PC-3 (cell line): ENCODE measurements at regions not wholly inside any gene's neighbourhood (a gene's known extent, or its start where the extent isn't known, plus 50 kb on each side); places are given as distances from the start of the nearest gene placed in this dataset.

Experiments
- ATAC-seq: fragments of 200-7000 bp; cut with Tn5 transposase; 2 replicates; pipeline ENCODE4 v1.9.1; 2020; ENCODE audit warnings: mild to moderate bottlenecking, moderate library complexity
- BruUV-seq: library from RNA; stranded (reverse); fragments of 400-500 nt; replicated peaks from 2 replicates; lab custom pipeline; 2021; lab: Mats Ljungman, UMichigan
- CTCF ChIA-PET: fragments of 300-600 bp; sonication (Branson Sonifier 250); formaldehyde crosslinking; loops from one replicate; lab custom pipeline; 2022; ENCODE audit warnings: antibody characterized with exemption; lab: Charles Lee
- POLR2A ChIA-PET: fragments of 300-600 bp; sonication (Branson Sonifier 250); formaldehyde crosslinking; loops from one replicate; lab custom pipeline; 2022; ENCODE audit warnings: antibody characterized with exemption; ENCODE audit not compliant: unreplicated experiment; lab: Charles Lee
- DNase-seq: peaks from one replicate; pipeline ENCODE4 v3.0.0-alpha.2; 2015
- H2AFZ ChIP-seq: fragments of 300-600 bp; sonication (generic); 2 replicates; pipeline ENCODE4 v1.6.0; 2016; ENCODE audit warnings: antibody characterized with exemption, low read length
- H3F3A ChIP-seq: fragments of 300-600 bp; sonication (generic); one replicate; pipeline ENCODE4 v1.6.0; 2017; ENCODE audit warnings: antibody characterized with exemption, low read length, control low read depth, mild to moderate bottlenecking; ENCODE audit not compliant: unreplicated experiment
- H3K27ac ChIP-seq: fragments of 300-600 bp; sonication (generic); 2 replicates; pipeline ENCODE4 v1.5.1; 2016; ENCODE audit warnings: mild to moderate bottlenecking, low read length
- H3K27me3 ChIP-seq: fragments of 300-600 bp; sonication (generic); 2 replicates; pipeline ENCODE4 v1.6.1; 2016; ENCODE audit warnings: low read length, mixed read lengths
- H3K36me3 ChIP-seq: fragments of 300-600 bp; sonication (generic); 2 replicates; pipeline ENCODE4 v1.6.1; 2016; ENCODE audit warnings: low read depth, mixed run types, low read length, mixed read lengths
- H3K4me1 ChIP-seq: fragments of 300-600 bp; sonication (generic); 2 replicates; pipeline ENCODE4 v1.5.1; 2016; ENCODE audit warnings: low read length; ENCODE audit not compliant: insufficient read depth
- H3K4me2 ChIP-seq: fragments of 300-600 bp; sonication (generic); 2 replicates; pipeline ENCODE4 v1.6.0; 2016; ENCODE audit warnings: low read length
- H3K4me3 ChIP-seq: fragments of 300-600 bp; sonication (generic); 2 replicates; pipeline ENCODE4 v1.5.1; 2016; ENCODE audit warnings: mild to moderate bottlenecking, low read length, mixed read lengths
- H3K79me2 ChIP-seq: fragments of 300-600 bp; sonication (generic); 2 replicates; pipeline ENCODE4 v1.6.1; 2017; ENCODE audit warnings: low read length, mixed read lengths
- H3K9ac ChIP-seq: fragments of 300-600 bp; sonication (generic); 2 replicates; pipeline ENCODE4 v1.6.0; 2016; ENCODE audit warnings: mild to moderate bottlenecking, low read length
- H3K9me2 ChIP-seq: fragments of 300-600 bp; sonication (generic); replicated peaks from 2 replicates; pipeline ENCODE4 v1.6.1; 2016; ENCODE audit warnings: mixed run types, low read length, mixed read lengths
- H3K9me3 ChIP-seq: fragments of 300-600 bp; sonication (generic); 2 replicates; pipeline ENCODE4 v1.6.1; 2016; ENCODE audit warnings: low read length, mixed read lengths
- H4K20me1 ChIP-seq: fragments of 300-600 bp; sonication (generic); 2 replicates; pipeline ENCODE4 v1.6.1; 2016; ENCODE audit warnings: low read length, mixed read lengths
- EZH2 ChIP-seq: fragments of 300-600 bp; sonication (generic); IDR thresholded peaks from one replicate; pipeline ENCODE4 v1.6.1; 2017; ENCODE audit warnings: antibody characterized with exemption, mild to moderate bottlenecking, low read length; ENCODE audit not compliant: unreplicated experiment
- EZH2phosphoT487 ChIP-seq: fragments of 300-600 bp; sonication (generic); IDR thresholded peaks from 2 replicates; pipeline ENCODE4 v1.6.1; 2018; ENCODE audit warnings: mild to moderate bottlenecking, antibody characterized with exemption, low read length, borderline replicate concordance
- intact Hi-C: fragments of 100-400 bp; cut with micrococcal nuclease; formaldehyde crosslinking; loops from 2 replicates; pipeline ENCODE4 v1.9.0; 2023
- TF ChIP-seq, protein P1 (sequence below): fragments of 300-600 bp; sonication (generic); conservative IDR thresholded peaks from 2 replicates; pipeline ENCODE4 v1.5.1; 2017; ENCODE audit warnings: antibody characterized with exemption, low read depth, mild to moderate bottlenecking, low read length

DNA sequence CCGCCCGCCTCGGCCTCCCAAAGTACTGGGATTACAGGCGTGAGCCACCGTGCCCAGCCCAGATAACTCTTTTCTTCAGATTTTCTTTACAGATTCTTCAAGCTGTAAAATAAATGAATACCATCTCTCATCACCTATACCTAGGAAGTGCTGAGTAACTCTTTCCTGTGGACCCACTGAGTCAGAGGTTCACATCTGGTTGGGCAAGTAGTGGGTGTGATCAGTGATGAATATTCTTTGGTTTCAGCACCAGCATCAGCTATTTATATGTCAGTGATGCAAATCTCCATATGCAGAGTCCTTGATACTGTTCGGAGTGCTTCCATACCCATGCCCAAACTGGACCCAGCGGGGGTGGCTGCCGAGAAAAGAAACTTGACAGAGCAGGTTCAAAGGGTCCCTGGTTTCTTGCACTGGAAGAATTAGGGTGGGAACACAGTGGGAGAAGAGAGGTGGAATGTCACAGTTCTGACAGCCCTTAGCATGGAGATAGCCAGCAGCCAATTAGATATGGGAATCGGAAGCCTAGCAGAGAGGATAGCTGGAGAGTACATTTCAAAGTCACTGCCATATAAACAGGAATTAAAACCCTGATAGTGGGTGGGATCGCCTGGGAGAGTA lies 64.9 kb upstream of the DDR1 start:
- H3K9ac ChIP-seq, result peak overlapping the region; percentile 69
- peaks cover 59% of the 10 kb centered on the region for H3K4me1 ChIP-seq
- POLR2A ChIA-PET, result interaction anchor here (0.5 to 1.4 kb wide), 10 partner anchors 50 to 91 kb away, joined by 3 to 9 read pairs (median 6); partner anchors contain the start of genes DDR1, FLOT1 and IER3

DNA sequence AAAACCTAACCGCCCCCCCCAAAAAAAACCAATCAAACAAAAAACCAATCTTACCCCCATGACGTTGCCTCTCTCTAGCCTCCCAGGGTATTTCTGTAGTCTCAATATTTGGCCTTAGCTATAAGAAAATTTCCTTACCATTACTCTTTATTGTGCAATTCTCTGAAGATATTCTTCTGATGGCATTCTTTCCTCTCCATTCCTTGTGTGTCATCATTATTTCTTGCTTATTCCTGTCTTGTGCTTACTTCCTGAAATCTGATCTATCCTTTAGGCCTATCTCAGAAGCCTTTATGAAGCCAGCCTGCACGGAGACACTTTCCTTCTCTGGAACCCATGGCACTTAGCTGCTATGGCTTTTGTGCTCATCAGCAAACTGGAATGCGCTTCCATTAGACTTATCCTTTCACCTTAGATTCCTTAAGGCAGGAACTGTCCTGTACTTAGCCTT lies 65.9 kb upstream of the DDR1 start:
- Histone ChIP-seq H3K79me2 (no peaks in the 10 kb centered on the region), H3K9me2 (no peaks in the 10 kb centered on the region), H3K4me1 (peaks cover 67% of the 10 kb centered on the region), H3K4me3 (no peak overlapping the region), H2AFZ (no peak overlapping the region), H3K4me2 (peak overlapping the region; percentile 27), H3F3A (peaks cover 8% of the 10 kb centered on the region), H3K36me3 (no peaks in the 10 kb centered on the region), H4K20me1 (no peaks in the 10 kb centered on the region), H3K27me3 (no peaks in the 10 kb centered on the region), H3K27ac (peak overlapping the region; percentile 89), H3K9me3 (no peaks in the 10 kb centered on the region), H3K9ac (peak overlapping the region; percentile 69)
- DNase-seq (peak; percentile 73), ATAC-seq (peak; percentile 18; the same call in 1 of the 2 replicates)
- no TSS peak for BruUV-seq
- ChIA-PET CTCF (interaction anchor here (1.0 kb wide), 1 partner anchor 88 kb away, joined by 3 read pairs; no protein-coding TSS in a partner anchor), POLR2A (interaction anchor here (0.7 to 1.0 kb wide), 2 partner anchors 70 to 86 kb away, joined by 3 to 19 read pairs; no protein-coding TSS in a partner anchor)
- intact Hi-C loops, result no loop called here
- TF ChIP-seq EZH2phosphoT487 (no peak), EZH2 (no peak)
- TF ChIP-seq, protein P1, sequence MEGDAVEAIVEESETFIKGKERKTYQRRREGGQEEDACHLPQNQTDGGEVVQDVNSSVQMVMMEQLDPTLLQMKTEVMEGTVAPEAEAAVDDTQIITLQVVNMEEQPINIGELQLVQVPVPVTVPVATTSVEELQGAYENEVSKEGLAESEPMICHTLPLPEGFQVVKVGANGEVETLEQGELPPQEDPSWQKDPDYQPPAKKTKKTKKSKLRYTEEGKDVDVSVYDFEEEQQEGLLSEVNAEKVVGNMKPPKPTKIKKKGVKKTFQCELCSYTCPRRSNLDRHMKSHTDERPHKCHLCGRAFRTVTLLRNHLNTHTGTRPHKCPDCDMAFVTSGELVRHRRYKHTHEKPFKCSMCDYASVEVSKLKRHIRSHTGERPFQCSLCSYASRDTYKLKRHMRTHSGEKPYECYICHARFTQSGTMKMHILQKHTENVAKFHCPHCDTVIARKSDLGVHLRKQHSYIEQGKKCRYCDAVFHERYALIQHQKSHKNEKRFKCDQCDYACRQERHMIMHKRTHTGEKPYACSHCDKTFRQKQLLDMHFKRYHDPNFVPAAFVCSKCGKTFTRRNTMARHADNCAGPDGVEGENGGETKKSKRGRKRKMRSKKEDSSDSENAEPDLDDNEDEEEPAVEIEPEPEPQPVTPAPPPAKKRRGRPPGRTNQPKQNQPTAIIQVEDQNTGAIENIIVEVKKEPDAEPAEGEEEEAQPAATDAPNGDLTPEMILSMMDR, result no peak

More for the DNA sequence above, 64.9 kb upstream of the DDR1 start:
- H3K4me3 ChIP-seq, result no peak overlapping the region
- ATAC-seq (no peak), DNase-seq (peak; percentile 51)
- no peaks in the 10 kb centered on the region for H3K9me3 ChIP-seq
- H4K20me1 ChIP-seq, result no peaks in the 10 kb centered on the region
- CTCF ChIA-PET, result interaction anchor here (0.6 to 1.2 kb wide), 14 partner anchors 37 to 260 kb away, joined by 3 to 10 read pairs (median 3); partner anchors contain the start of genes FLOT1 and GTF2H4
- TF ChIP-seq, protein P1, result no peak
- TF ChIP-seq EZH2phosphoT487, result no peak
- TF ChIP-seq EZH2, result no peak
- no peaks in the 10 kb centered on the region for H3K36me3 ChIP-seq
- H3K9me2 ChIP-seq, result no peaks in the 10 kb centered on the region
- no peaks in the 10 kb centered on the region for H3K79me2 ChIP-seq
- H3K27me3 ChIP-seq, result no peaks in the 10 kb centered on the region
- H3F3A ChIP-seq, result peaks cover 7% of the 10 kb centered on the region
- H3K4me2 ChIP-seq, result peak overlapping the region; percentile 27
- BruUV-seq, result no TSS peak
- peak overlapping the region; percentile 89 for H3K27ac ChIP-seq
- no peak overlapping the region for H2AFZ ChIP-seq
- intact Hi-C loops, result no loop called here
